ENCODE measurements at regions not wholly inside any gene's neighbourhood (a gene's known extent, or its start where the extent isn't known, plus 50 kb on each side); places are given as distances from the start of the nearest gene placed in this dataset.

- TF ChIP-seq, protein P1, sequence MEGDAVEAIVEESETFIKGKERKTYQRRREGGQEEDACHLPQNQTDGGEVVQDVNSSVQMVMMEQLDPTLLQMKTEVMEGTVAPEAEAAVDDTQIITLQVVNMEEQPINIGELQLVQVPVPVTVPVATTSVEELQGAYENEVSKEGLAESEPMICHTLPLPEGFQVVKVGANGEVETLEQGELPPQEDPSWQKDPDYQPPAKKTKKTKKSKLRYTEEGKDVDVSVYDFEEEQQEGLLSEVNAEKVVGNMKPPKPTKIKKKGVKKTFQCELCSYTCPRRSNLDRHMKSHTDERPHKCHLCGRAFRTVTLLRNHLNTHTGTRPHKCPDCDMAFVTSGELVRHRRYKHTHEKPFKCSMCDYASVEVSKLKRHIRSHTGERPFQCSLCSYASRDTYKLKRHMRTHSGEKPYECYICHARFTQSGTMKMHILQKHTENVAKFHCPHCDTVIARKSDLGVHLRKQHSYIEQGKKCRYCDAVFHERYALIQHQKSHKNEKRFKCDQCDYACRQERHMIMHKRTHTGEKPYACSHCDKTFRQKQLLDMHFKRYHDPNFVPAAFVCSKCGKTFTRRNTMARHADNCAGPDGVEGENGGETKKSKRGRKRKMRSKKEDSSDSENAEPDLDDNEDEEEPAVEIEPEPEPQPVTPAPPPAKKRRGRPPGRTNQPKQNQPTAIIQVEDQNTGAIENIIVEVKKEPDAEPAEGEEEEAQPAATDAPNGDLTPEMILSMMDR (IDR thresholded peaks at IDR 0.05), result no peak
- TF ChIP-seq POLR2A (IDR thresholded peaks at IDR 0.05), result no peak
These were observed 89.4 kb upstream of the SPTBN1 start for GRCh38 chr2:54366487-54367280.
